K562 (cell line): ENCODE measurements at regions not wholly inside any gene's neighbourhood (a gene's known extent, or its start where the extent isn't known, plus 50 kb on each side); places are given as distances from the start of the nearest gene placed in this dataset.

Experiments
- ATAC-seq: fragments of 200-7000 bp; cut with Tn5 transposase; 3 replicates; pipeline ENCODE4 v1.9.1; 2020; ENCODE audit warnings: moderate library complexity
- BruUV-seq: library from RNA; stranded (reverse); fragments of 400-500 nt; replicated peaks from 2 replicates; lab custom pipeline; 2021; lab: Mats Ljungman, UMichigan
- CTCF ChIA-PET: fragments of 300-600 bp; formaldehyde crosslinking; extraction: SDS; loops from one replicate; lab custom pipeline; 2021; ENCODE audit warnings: low intra/inter-chr PET ratio; lab: Yijun Ruan, JAX
- POLR2A ChIA-PET: fragments of 300-600, 350-650 bp; sonication (Branson Sonifier 250); formaldehyde crosslinking; extraction: SDS; loops from one replicate; lab custom pipeline; 2021; ENCODE audit warnings: antibody characterized with exemption, inconsistent platforms; lab: Yijun Ruan, JAX
- DNase-seq, 4 experiments: peaks; one replicate each; pipeline versions ENCODE4 v3.0.0 to v3.0.0-alpha.2; 2011 to 2018; ENCODE audit warnings: low spot score in 3 of 4, mixed read lengths in 3 of 4; ENCODE audit errors: extremely low read depth in 1 of 4
- FAIRE-seq: peaks from 2 replicates; lab custom pipeline; 2011; peaks lifted over from hg19 to GRCh38; lab: Jason Lieb, UNC
- H2AFZ ChIP-seq: 2 replicates; pipeline ENCODE4 v1.6.0; 2011; ENCODE audit warnings: low read depth, low read length, control low read depth, inconsistent platforms
- H3K27ac ChIP-seq: fragments of 200-600 bp; 3 replicates; pipeline ENCODE4 v1.8.0; 2011; ENCODE audit warnings: low read depth, mild to moderate bottlenecking, control low read depth, inconsistent platforms, low read length, moderate library complexity, mixed read lengths; ENCODE audit errors: extremely low read depth
- H3K27me3 ChIP-seq, 2 experiments: fragments of 300-600 bp in 1 of 2; 2 replicates in 1 of 2; 3 replicates in 1 of 2; pipeline versions ENCODE4 v1.6.0 to v1.8.0; 2011; ENCODE audit warnings: inconsistent platforms in 2 of 2, low read length in 2 of 2, mild to moderate bottlenecking in 1 of 2, mixed read lengths in 1 of 2, moderate library complexity in 1 of 2; ENCODE audit not compliant: control insufficient read depth in 2 of 2, insufficient read depth in 2 of 2
- H3K36me3 ChIP-seq: fragments of 300-600 bp; 3 replicates; pipeline ENCODE4 v1.8.0; 2011; ENCODE audit warnings: mild to moderate bottlenecking, low read length, inconsistent platforms; ENCODE audit not compliant: control insufficient read depth, insufficient read depth
- H3K4me1 ChIP-seq, 2 experiments: fragments of 200-600 bp in 1 of 2; replicated peaks in 1 of 2; 2 replicates in 1 of 2; 3 replicates in 1 of 2; pipeline versions ENCODE4 v1.5.1 to v1.8.0; 2011; ENCODE audit warnings: inconsistent platforms in 2 of 2, low read length in 2 of 2, mild to moderate bottlenecking in 1 of 2, mixed read lengths in 1 of 2, moderate library complexity in 1 of 2; ENCODE audit not compliant: control insufficient read depth in 2 of 2, insufficient read depth in 2 of 2
- H3K4me2 ChIP-seq: 2 replicates; pipeline ENCODE4 v1.6.1; 2011; ENCODE audit warnings: low read length, control low read depth, inconsistent platforms, mixed read lengths; ENCODE audit not compliant: insufficient read depth
- H3K4me3 ChIP-seq: fragments of 200-600 bp; sonication (generic), shearing (Covaris generic); 2 replicates; pipeline ENCODE4 v1.5.1; 2016; ENCODE audit warnings: control low read depth, inconsistent platforms
- H3K79me2 ChIP-seq: fragments of 200-600 bp; 3 replicates; pipeline ENCODE4 v1.8.0; 2011; ENCODE audit warnings: low read length, inconsistent platforms; ENCODE audit not compliant: control insufficient read depth, insufficient read depth
- H3K9ac ChIP-seq, 2 experiments: 2 replicates each; pipeline versions ENCODE4 v1.6.0 to v1.6.1; 2011; ENCODE audit warnings: low read depth in 2 of 2, low read length in 2 of 2, control low read depth in 1 of 2, inconsistent platforms in 1 of 2, mild to moderate bottlenecking in 1 of 2, mixed read lengths in 1 of 2; ENCODE audit not compliant: insufficient read depth in 1 of 2
- H3K9me1 ChIP-seq: one replicate; pipeline ENCODE4 v1.6.0; 2011; ENCODE audit warnings: inconsistent platforms, mild to moderate bottlenecking, low read length, moderate library complexity; ENCODE audit not compliant: control insufficient read depth, insufficient read depth
- H3K9me3 ChIP-seq: replicated peaks from 2 replicates; pipeline ENCODE4 v1.5.1; 2011; ENCODE audit warnings: low read depth, low read length, inconsistent platforms; ENCODE audit not compliant: control insufficient read depth, insufficient read depth
- H4K20me1 ChIP-seq: replicated peaks from 2 replicates; pipeline ENCODE4 v1.6.1; 2011; ENCODE audit warnings: low read length, inconsistent platforms, mixed read lengths; ENCODE audit not compliant: control insufficient read depth, insufficient read depth
- ARID4B ChIP-seq: sonication (generic); formaldehyde crosslinking; IDR thresholded peaks from 2 replicates; pipeline ENCODE4 v1.8.0; 2022; ENCODE audit warnings: mild to moderate bottlenecking, missing genetic modification reagents
- E2F3 ChIP-seq: fragments of 250-450 bp; sonication (Bioruptor Pico); IDR thresholded peaks from 2 replicates; pipeline ENCODE4 v1.4.0; 2020; ENCODE audit warnings: mild to moderate bottlenecking
- HIVEP1 ChIP-seq: fragments of 250-450 bp; sonication (Bioruptor Pico); IDR thresholded peaks from 2 replicates; pipeline ENCODE4 v1.4.0; 2020; ENCODE audit warnings: mild to moderate bottlenecking
- IFI16 ChIP-seq: fragments of 250-450 bp; sonication (Bioruptor Pico); IDR thresholded peaks from 2 replicates; pipeline ENCODE4 v2.1.2; 2022; ENCODE audit warnings: mild to moderate bottlenecking, inconsistent platforms
- MEF2D ChIP-seq: conservative IDR thresholded peaks from 2 replicates; pipeline ENCODE4 v1.6.1; 2016; ENCODE audit warnings: low read depth, missing genetic modification characterization, missing compliant biosample characterization
- PCBP2 ChIP-seq: fragments of 200-400 bp; formaldehyde crosslinking; IDR thresholded peaks from 2 replicates; pipeline ENCODE4 v1.6.1; 2018; ENCODE audit warnings: low read length, low read depth, mild to moderate bottlenecking, moderate library complexity; ENCODE audit not compliant: poor library complexity, severe bottlenecking
- PHB ChIP-seq: fragments of 250-450 bp; sonication (Bioruptor Pico); IDR thresholded peaks from 2 replicates; pipeline ENCODE4 v1.5.0; 2021
- TAF15 ChIP-seq: fragments of 200-400 bp; formaldehyde crosslinking; IDR thresholded peaks from 2 replicates; pipeline ENCODE4 v1.6.1; 2017; ENCODE audit warnings: mild to moderate bottlenecking, low read depth, low read length, moderate library complexity
- ZBTB1 ChIP-seq: sonication (generic); formaldehyde crosslinking; IDR thresholded peaks from 2 replicates; pipeline ENCODE4 v1.8.1; 2023; ENCODE audit warnings: missing genetic modification reagents, low read depth, mild to moderate bottlenecking, borderline replicate concordance
- ZNF143 ChIP-seq: sonication (generic); formaldehyde crosslinking; IDR thresholded peaks from 2 replicates; pipeline ENCODE4 v1.9.0; 2022; ENCODE audit warnings: mild to moderate bottlenecking, missing genetic modification reagents
- ZNF445 ChIP-seq: fragments of 250-450 bp; sonication (Bioruptor Pico); IDR thresholded peaks from 2 replicates; pipeline ENCODE4 v1.4.0; 2020; ENCODE audit warnings: low read depth, mild to moderate bottlenecking, moderate library complexity
- ZNF830 ChIP-seq: fragments of 250-450 bp; sonication (Bioruptor Pico); IDR thresholded peaks from 2 replicates; pipeline ENCODE4 v1.5.0; 2021; ENCODE audit warnings: mild to moderate bottlenecking
- in situ Hi-C: fragments of 300-500 bp; cut with MboI; formaldehyde crosslinking; loops from 4 replicates; pipeline ENCODE4 v1.15.0; 2018; ENCODE audit warnings: inconsistent platforms, mixed read lengths
- intact Hi-C: fragments of 100-400 bp; cut with micrococcal nuclease; formaldehyde crosslinking; loops from 2 replicates; pipeline ENCODE4 v1.14.2; 2022
- TF ChIP-seq, protein P1 (sequence below): fragments of 450-650 bp; formaldehyde crosslinking; IDR thresholded peaks from 2 replicates; pipeline ENCODE4 v1.4.0; 2020; ENCODE audit warnings: mild to moderate bottlenecking, moderate library complexity

- in situ Hi-C loops (no loop called here), intact Hi-C loops (no loop called here)
- no TSS peak for BruUV-seq
- no peaks in the 10 kb centered on the region for H4K20me1 ChIP-seq
- no peaks in the 10 kb centered on the region for H3K36me3 ChIP-seq
- no peaks in the 10 kb centered on the region for H3K4me1 ChIP-seq
- CTCF ChIA-PET, result no interaction called here
- H3K27me3 ChIP-seq, result no peaks in the 10 kb centered on the region
- POLR2A ChIA-PET, result no interaction called here
- no peak overlapping the region for H3K4me2 ChIP-seq
- H3K9me1 ChIP-seq, result no peaks in the 10 kb centered on the region
- H3K79me2 ChIP-seq, result no peaks in the 10 kb centered on the region
- H3K9me3 ChIP-seq, result 0 out of 2 replicates have a peak, but pooled peaks cover 2% of the 10 kb centered on the region
- H3K4me3 ChIP-seq, result no peak overlapping the region
- no peak overlapping the region for H2AFZ ChIP-seq
- FAIRE-seq, result no peak
- H3K27ac ChIP-seq, result no peak overlapping the region
- no peak for DNase-seq
- peak; percentile 32 for TF ChIP-seq PCBP2
- TF ChIP-seq E2F3 (CRISPR knock-in tag), result no peak
- TF ChIP-seq, all 486 proteins: peak for 1
- no peak for ATAC-seq
- no peak overlapping the region for H3K9ac ChIP-seq
Observed at GRCh38 chr3:147832611-147833010, 423.4 kb downstream of the ZIC1 start.

GRCh38 chr3:147836330-147836729 is 427.2 kb downstream of the ZIC1 start:
- in situ Hi-C loops, result no loop called here
- DNase-seq (no peak), ATAC-seq (no peak), FAIRE-seq (no peak)
- POLR2A ChIA-PET, result no interaction called here
- intact Hi-C loops, result no loop called here
- Histone ChIP-seq H3K4me2 (no peak overlapping the region), H3K9ac (no peak overlapping the region), H3K9me3 (0 out of 2 replicates have a peak, but pooled peaks cover 2% of the 10 kb centered on the region), H3K4me3 (no peak overlapping the region), H3K27ac (no peak overlapping the region), H3K27me3 (no peaks in the 10 kb centered on the region), H3K36me3 (no peaks in the 10 kb centered on the region), H2AFZ (no peak overlapping the region), H4K20me1 (no peaks in the 10 kb centered on the region), H3K4me1 (no peaks in the 10 kb centered on the region), H3K9me1 (no peaks in the 10 kb centered on the region), H3K79me2 (no peaks in the 10 kb centered on the region)
- no TSS peak for BruUV-seq
- CTCF ChIA-PET, result no interaction called here
- no peak for TF ChIP-seq E2F3 (CRISPR knock-in tag)
- TF ChIP-seq HIVEP1 (CRISPR knock-in tag), result no peak
- TF ChIP-seq ZNF830 (CRISPR knock-in tag), result no peak
- TF ChIP-seq, protein P1, sequence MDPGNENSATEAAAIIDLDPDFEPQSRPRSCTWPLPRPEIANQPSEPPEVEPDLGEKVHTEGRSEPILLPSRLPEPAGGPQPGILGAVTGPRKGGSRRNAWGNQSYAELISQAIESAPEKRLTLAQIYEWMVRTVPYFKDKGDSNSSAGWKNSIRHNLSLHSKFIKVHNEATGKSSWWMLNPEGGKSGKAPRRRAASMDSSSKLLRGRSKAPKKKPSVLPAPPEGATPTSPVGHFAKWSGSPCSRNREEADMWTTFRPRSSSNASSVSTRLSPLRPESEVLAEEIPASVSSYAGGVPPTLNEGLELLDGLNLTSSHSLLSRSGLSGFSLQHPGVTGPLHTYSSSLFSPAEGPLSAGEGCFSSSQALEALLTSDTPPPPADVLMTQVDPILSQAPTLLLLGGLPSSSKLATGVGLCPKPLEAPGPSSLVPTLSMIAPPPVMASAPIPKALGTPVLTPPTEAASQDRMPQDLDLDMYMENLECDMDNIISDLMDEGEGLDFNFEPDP (CRISPR knock-in tag), result no peak
- no peak for TF ChIP-seq PHB
- no peak for TF ChIP-seq TAF15
- TF ChIP-seq ZNF143 (CRISPR knock-in tag), result no peak
- TF ChIP-seq IFI16 (CRISPR knock-in tag), result no peak
- no peak for TF ChIP-seq ZNF445
- no peak for TF ChIP-seq ZBTB1 (CRISPR knock-in tag)
- no peak for TF ChIP-seq MEF2D
- TF ChIP-seq ARID4B, result no peak
